GM12872 (cell line): ENCODE measurements at regions not wholly inside any gene's neighbourhood (a gene's known extent, or its start where the extent isn't known, plus 50 kb on each side); places are given as distances from the start of the nearest gene placed in this dataset.

Experiments used
- TF ChIP-seq, protein P1 (sequence below): IDR thresholded peaks from 3 replicates; pipeline ENCODE4 v1.5.1; 2011; ENCODE audit warnings: low read depth, mild to moderate bottlenecking, low read length, moderate library complexity; ENCODE audit not compliant: insufficient read depth

DNA sequence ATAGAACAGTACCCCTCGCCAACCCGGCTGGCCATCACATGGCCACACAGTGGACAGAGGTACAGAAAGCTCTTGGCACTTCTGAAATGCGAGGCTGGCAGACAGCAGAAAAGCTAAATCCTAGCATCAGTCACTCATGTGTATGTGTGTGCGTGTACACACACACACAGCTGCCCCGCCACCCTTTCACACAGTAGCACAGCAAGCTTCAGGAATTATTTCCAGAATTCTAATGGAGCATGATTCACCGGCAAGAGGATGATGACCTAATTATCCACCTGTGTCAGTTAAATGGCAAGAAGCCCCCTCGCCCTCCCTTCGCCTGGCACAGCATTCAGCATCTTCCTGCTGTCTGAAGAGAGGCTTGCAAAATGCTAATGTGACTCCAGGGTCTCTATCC lies 336.0 kb downstream of the SHANK2 start:
- TF ChIP-seq, protein P1, sequence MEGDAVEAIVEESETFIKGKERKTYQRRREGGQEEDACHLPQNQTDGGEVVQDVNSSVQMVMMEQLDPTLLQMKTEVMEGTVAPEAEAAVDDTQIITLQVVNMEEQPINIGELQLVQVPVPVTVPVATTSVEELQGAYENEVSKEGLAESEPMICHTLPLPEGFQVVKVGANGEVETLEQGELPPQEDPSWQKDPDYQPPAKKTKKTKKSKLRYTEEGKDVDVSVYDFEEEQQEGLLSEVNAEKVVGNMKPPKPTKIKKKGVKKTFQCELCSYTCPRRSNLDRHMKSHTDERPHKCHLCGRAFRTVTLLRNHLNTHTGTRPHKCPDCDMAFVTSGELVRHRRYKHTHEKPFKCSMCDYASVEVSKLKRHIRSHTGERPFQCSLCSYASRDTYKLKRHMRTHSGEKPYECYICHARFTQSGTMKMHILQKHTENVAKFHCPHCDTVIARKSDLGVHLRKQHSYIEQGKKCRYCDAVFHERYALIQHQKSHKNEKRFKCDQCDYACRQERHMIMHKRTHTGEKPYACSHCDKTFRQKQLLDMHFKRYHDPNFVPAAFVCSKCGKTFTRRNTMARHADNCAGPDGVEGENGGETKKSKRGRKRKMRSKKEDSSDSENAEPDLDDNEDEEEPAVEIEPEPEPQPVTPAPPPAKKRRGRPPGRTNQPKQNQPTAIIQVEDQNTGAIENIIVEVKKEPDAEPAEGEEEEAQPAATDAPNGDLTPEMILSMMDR = no peak

DNA sequence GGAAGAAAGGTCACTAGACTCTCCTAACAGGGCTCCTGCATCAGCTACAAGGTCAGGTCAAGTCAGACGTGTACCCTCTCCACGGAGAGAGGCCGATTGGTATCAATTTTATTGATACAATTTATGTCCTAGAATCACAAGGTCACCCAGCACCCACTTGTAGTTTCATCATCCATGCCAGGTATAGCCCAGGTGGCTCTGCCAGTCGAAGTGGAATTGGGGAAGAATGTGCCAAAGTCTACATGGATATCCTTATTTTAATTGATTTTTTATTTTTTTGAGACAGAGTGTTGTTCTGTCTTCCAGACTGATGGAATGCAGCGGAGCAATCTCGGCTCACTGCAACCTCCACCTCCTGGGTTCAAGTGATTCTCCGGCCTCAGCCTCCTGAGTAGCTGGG lies 334.1 kb downstream of the SHANK2 start:
- TF ChIP-seq, protein P1 = no peak

DNA sequence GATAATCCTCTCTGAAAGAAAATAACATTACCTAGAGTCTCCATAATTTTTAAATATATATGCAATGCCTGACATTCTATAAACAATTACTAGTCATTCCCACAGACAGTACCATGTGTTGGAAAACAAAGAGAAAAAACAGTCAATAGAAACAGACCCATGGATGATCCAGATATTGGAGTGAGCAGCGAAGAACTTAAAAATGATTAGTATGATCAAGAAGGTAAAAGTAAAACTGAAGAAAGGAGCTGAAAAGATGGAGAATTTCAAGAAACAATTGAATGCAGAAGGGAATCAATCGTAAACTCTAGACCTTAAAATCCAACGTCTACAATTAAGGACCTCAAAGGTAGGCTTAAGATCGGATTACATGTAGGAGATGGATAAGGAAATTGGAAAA lies 330.6 kb downstream of the SHANK2 start:
- TF ChIP-seq, protein P1 = no peak

DNA sequence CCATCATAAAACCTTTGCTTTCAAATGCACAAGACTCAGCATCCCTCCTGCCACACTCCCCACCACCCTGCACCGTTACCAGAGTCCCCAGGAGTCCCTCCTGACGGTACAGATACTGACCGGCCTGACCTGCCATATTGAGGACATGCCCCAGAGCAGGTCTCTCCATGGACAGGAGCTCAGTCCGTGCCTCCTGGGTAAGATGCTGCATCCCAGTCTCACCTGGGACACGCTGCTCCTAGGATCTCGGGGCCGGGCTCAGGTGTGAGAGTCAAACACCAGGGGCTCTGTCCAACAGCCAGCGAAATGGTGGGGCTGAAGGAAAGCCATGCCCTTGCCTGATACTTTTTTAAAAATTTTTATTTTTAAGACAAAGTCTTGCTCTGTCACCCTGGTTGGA lies 328.3 kb downstream of the SHANK2 start:
- TF ChIP-seq, protein P1 = no peak

DNA sequence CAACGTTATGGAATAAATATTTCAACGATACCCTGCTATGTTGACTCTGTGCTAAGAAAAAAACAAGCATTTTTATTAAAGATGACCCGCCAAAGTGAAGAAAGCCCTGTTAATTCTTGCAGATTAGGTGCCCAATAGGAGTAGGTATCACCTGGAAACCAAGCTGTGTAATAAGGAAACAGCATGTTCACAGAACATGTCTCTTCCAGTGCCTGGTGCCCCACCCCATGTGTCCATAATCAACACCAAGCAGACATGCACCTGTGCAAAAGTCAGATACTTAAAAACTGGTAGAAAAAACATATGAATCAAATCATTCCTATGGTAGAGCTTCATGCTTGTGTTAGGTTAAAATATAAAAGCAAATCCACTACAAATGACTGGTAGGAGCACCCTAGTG lies 327.1 kb downstream of the SHANK2 start:
- TF ChIP-seq, protein P1 = no peak

DNA sequence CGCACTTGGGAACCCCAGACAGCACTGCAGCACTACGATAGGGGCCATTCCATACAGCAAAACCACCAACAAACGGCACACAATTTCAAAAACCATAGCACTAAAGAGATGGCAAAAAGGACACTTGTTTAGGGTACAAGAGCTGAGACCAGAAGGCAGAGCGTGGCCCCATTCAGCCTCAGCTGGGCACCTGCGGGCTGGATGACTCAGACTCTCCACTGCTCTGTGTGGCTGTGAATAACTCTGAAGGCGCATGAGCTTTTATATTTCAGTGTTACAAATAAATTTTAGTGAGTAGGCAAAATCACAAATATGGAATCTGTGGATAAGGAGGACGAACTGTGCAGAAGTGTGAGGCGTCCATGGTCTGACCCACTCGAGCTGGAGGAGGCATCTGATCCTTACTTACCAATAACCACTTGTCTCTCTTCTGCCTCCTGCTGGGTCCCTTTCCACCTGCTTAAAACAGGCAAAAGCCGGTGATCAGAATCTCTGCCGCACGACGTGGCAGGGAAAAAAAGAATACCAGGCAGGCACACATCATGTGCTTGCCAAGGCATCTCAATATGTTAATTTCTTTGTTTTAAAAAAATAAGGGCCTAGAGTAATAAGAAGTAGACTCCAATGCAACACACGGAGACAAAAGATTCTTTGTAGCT lies 325.7 kb downstream of the SHANK2 start:
- TF ChIP-seq, protein P1 = no peak

DNA sequence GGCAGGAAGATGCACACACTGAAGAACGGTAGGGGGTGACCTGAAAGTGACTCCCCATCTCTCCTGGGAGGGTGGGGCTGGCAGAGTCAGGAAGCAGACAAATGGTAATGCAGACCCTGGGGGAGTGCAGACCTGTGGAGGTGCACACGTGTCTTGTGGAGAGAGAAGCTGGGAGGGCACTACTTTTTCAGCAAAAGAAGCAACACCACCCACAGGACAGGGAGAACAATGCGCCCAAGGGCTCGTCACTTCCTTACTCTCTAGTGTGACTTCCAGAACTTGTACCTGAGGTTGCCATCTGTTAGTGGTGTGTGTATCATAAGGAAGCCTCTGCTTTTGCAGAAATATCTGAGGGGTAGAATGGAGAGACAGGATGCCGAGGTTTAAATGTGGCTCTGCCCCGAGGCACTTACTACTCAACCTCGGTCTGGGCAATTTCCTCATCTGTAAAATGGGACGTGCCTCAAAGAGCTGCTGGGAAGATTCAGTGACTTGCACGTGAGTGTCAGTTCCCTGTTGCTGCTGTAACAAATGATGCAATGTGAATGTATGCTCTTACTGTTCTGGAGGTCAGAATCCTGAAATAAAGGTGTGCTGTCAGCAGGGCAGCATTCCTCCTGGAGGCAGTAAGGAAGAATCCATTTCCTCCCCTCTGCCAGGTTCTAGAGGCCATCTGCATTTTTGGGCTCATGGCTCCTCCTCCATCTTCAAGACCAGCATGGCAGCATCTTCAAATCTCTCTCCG lies 323.4 kb downstream of the SHANK2 start:
- TF ChIP-seq, protein P1 = peak; percentile 32; the same call in 1 of the 3 replicates
